CD4-positive, alpha-beta memory T cell (primary cell): ENCODE measurements at regions not wholly inside any gene's neighbourhood (a gene's known extent, or its start where the extent isn't known, plus 50 kb on each side); places are given as distances from the start of the nearest gene placed in this dataset.

Experiments used
- CTCF ChIA-PET: fragments of 350-600 bp; sonication (Branson Sonifier 250); formaldehyde crosslinking; loops from one replicate; lab custom pipeline; 2021; ENCODE audit warnings: inconsistent platforms; ENCODE audit not compliant: partially characterized antibody; lab: Charles Lee
- POLR2A ChIA-PET: fragments of 350-600 bp; sonication (Branson Sonifier 250); formaldehyde crosslinking; loops from one replicate; lab custom pipeline; 2021; ENCODE audit not compliant: partially characterized antibody; lab: Charles Lee
- DNase-seq, 5 donors: peaks; one replicate each; pipeline versions ENCODE4 v3.0.0 to v3.0.0-alpha.2; 2020 to 2022; ENCODE audit warnings: mixed read lengths in 1 of 5
- H3K27ac ChIP-seq: one replicate; pipeline ENCODE4 v1.7.0; 2013; ENCODE audit warnings: low read depth, low read length
- H3K27me3 ChIP-seq: 2 replicates; pipeline ENCODE4 v1.7.0; 2013; ENCODE audit warnings: mild to moderate bottlenecking, low read length, moderate library complexity; ENCODE audit not compliant: insufficient read depth
- H3K36me3 ChIP-seq: 2 replicates; pipeline ENCODE4 v1.7.0; 2013; ENCODE audit warnings: mild to moderate bottlenecking, low read length, moderate library complexity; ENCODE audit not compliant: insufficient read depth
- H3K4me1 ChIP-seq: 2 replicates; pipeline ENCODE4 v1.7.0; 2013; ENCODE audit warnings: mild to moderate bottlenecking, low read length, moderate library complexity; ENCODE audit not compliant: insufficient read depth
- H3K4me3 ChIP-seq, 2 donors: one replicate each; pipeline ENCODE4 v1.7.0; 2013; ENCODE audit warnings: low read length in 2 of 2, mild to moderate bottlenecking in 1 of 2
- H3K9me3 ChIP-seq, 2 donors: one replicate each; pipeline ENCODE4 v1.7.0; 2013; ENCODE audit warnings: low read length in 2 of 2, control low read depth in 1 of 2; ENCODE audit not compliant: control insufficient read depth in 1 of 2
- H3K27ac Mint-ChIP-seq, 7 donors: one replicate each; pipeline ENCODE4 v1.8.0; 2020 to 2021; ENCODE audit warnings: mixed read lengths in 7 of 7, mild to moderate bottlenecking in 6 of 7, inconsistent platforms in 3 of 7, moderate library complexity in 3 of 7
- H3K27me3 Mint-ChIP-seq, 2 donors: one replicate each; pipeline ENCODE4 v1.8.0; 2020 to 2021; ENCODE audit warnings: mixed read lengths in 2 of 2
- H3K36me3 Mint-ChIP-seq, 2 donors: one replicate each; pipeline ENCODE4 v1.8.0; 2020 to 2021; ENCODE audit warnings: mixed read lengths in 2 of 2, inconsistent platforms in 1 of 2, mild to moderate bottlenecking in 1 of 2
- H3K4me1 Mint-ChIP-seq, 4 donors: one replicate each; pipeline ENCODE4 v1.8.0; 2020 to 2021; ENCODE audit warnings: mixed read lengths in 4 of 4, mild to moderate bottlenecking in 1 of 4
- H3K4me3 Mint-ChIP-seq, 8 donors: one replicate each; pipeline ENCODE4 v1.8.0; 2020 to 2021; ENCODE audit warnings: mixed read lengths in 8 of 8, mild to moderate bottlenecking in 7 of 8, moderate library complexity in 6 of 8, inconsistent platforms in 3 of 8
- H3K9me3 Mint-ChIP-seq, 8 donors: one replicate each; pipeline ENCODE4 v1.8.0; 2020 to 2021; ENCODE audit warnings: mixed read lengths in 8 of 8, mild to moderate bottlenecking in 5 of 8, inconsistent platforms in 3 of 8, moderate library complexity in 1 of 8
- intact Hi-C: fragments of 100-400 bp; cut with micrococcal nuclease; formaldehyde crosslinking; loops from one replicate; pipeline ENCODE4 v1.15.1; 2023

- Histone ChIP-seq H3K36me3 (no peaks in the 10 kb centered on the region), H3K27ac (no peak overlapping the region), H3K27me3 (no peaks in the 10 kb centered on the region), H3K4me1 (no peaks in the 10 kb centered on the region), H3K9me3 (no peaks in the 10 kb centered on the region), H3K4me3 (no peak overlapping the region)
- H3K36me3 Mint-ChIP-seq = no peaks in the 10 kb centered on the region
- peaks cover 3 to 19% (median 10%) of the 10 kb centered on the region in 8 donors for H3K9me3 Mint-ChIP-seq
- DNase-seq = no peak
- H3K27me3 Mint-ChIP-seq = peaks cover 17 to 32% of the 10 kb centered on the region in 2 donors
- ChIA-PET POLR2A (no interaction called here), CTCF (interaction anchor here (0.7 kb wide), 1 partner anchor 34 kb away, joined by 3 read pairs; no protein-coding TSS in a partner anchor)
- peaks cover 0 to 1% (median 0%) of the 10 kb centered on the region in 4 donors for H3K4me1 Mint-ChIP-seq
- H3K27ac Mint-ChIP-seq = no peak overlapping the region
- intact Hi-C loops = no loop called here
- H3K4me3 Mint-ChIP-seq = no peak overlapping the region
Observed at GRCh38 chr12:111014547-111014946, 94.2 kb upstream of the MYL2 start.

DNA sequence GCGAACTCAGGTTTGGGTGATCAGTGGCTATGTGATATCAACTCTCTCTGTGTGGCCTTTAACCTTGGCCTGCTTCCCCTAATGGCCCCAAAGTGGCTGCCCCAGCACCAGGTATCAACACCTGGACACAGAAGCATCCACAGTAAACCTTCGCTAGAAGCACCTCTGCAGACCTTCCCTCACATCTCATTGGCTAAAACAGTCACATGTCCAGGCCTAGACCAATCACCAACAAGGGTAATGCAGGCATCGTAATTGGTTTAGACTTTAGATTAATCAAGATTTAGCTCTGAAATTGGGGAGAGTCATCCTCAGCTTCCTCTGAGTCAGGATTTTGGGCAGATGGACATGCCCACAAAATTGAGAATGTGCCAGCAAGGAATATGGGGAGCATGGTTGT, 92.5 kb upstream of the MYL2 start:
- intact Hi-C loops = no loop called here
- no peaks in the 10 kb centered on the region for H3K9me3 ChIP-seq
- no peak overlapping the region for H3K4me3 ChIP-seq
- no peaks in the 10 kb centered on the region for H3K4me1 Mint-ChIP-seq
- no peak overlapping the region for H3K4me3 Mint-ChIP-seq
- no peaks in the 10 kb centered on the region for H3K36me3 Mint-ChIP-seq
- H3K4me1 ChIP-seq = no peaks in the 10 kb centered on the region
- no peak for DNase-seq
- H3K9me3 Mint-ChIP-seq = peaks cover 3 to 19% (median 11%) of the 10 kb centered on the region in 8 donors
- H3K36me3 ChIP-seq = no peaks in the 10 kb centered on the region
- POLR2A ChIA-PET = no interaction called here
- H3K27me3 ChIP-seq = no peaks in the 10 kb centered on the region
- H3K27ac Mint-ChIP-seq = no peak overlapping the region
- CTCF ChIA-PET = no interaction called here
- no peak overlapping the region for H3K27ac ChIP-seq
- peaks cover 22 to 34% of the 10 kb centered on the region in 2 donors for H3K27me3 Mint-ChIP-seq

DNA sequence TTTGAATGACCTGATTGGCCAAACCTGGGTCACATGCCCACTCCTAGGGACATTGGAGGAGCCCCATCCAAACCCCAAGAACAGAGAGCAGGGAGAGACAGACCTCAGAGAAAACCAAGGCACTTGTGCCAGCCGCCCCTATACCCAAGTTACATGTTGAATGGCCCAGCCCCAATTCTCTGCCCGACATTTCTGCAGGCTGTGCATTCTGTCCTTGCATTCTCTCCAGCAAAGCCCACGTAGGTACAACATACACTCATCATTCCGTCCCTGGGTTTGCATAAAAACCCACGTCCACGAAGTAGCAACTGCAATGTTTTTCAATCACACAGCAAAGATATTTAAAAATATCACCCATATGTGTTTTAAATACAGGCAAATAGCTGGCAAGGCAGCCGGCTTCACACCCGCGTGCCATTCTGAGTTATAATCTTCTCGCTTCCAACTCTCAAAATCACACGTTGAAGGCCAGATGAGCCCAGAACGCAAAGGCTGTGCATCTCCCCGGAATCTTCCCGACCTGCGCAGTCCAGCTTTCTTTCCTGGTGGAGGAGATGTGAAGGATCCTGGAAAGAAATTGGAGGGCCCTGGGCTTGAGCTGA, 91.7 kb upstream of the MYL2 start:
- Histone ChIP-seq H3K27me3 (no peaks in the 10 kb centered on the region), H3K9me3 (no peaks in the 10 kb centered on the region), H3K4me1 (no peaks in the 10 kb centered on the region), H3K36me3 (no peaks in the 10 kb centered on the region), H3K27ac (no peak overlapping the region), H3K4me3 (no peak overlapping the region)
- intact Hi-C loops = no loop called here
- ChIA-PET CTCF (no interaction called here), POLR2A (no interaction called here)
- no peak for DNase-seq
- no peak overlapping the region for H3K27ac Mint-ChIP-seq
- no peak overlapping the region for H3K4me3 Mint-ChIP-seq
- peaks cover 25 to 33% of the 10 kb centered on the region in 2 donors for H3K27me3 Mint-ChIP-seq
- no peaks in the 10 kb centered on the region for H3K4me1 Mint-ChIP-seq
- H3K9me3 Mint-ChIP-seq = peaks cover 3 to 19% (median 11%) of the 10 kb centered on the region in 8 donors
- H3K36me3 Mint-ChIP-seq = no peaks in the 10 kb centered on the region

GRCh38 chr12:111010916-111011657, 90.7 kb upstream of the MYL2 start:
- Histone ChIP-seq H3K9me3 (no peaks in the 10 kb centered on the region), H3K27me3 (no peaks in the 10 kb centered on the region), H3K27ac (no peak overlapping the region), H3K36me3 (no peaks in the 10 kb centered on the region), H3K4me3 (no peak overlapping the region), H3K4me1 (no peaks in the 10 kb centered on the region)
- H3K27ac Mint-ChIP-seq = no peak overlapping the region
- H3K4me3 Mint-ChIP-seq = no peak overlapping the region
- intact Hi-C loops = no loop called here
- H3K27me3 Mint-ChIP-seq = peaks cover 28 to 34% of the 10 kb centered on the region in 2 donors
- peaks cover 3 to 19% (median 10%) of the 10 kb centered on the region in 8 donors for H3K9me3 Mint-ChIP-seq
- ChIA-PET CTCF (no interaction called here), POLR2A (no interaction called here)
- no peak for DNase-seq
- no peaks in the 10 kb centered on the region for H3K4me1 Mint-ChIP-seq
- H3K36me3 Mint-ChIP-seq = no peaks in the 10 kb centered on the region

- DNase-seq = no peak
- Histone ChIP-seq H3K27ac (no peak overlapping the region), H3K36me3 (no peaks in the 10 kb centered on the region), H3K4me3 (no peak overlapping the region), H3K9me3 (no peaks in the 10 kb centered on the region), H3K27me3 (no peaks in the 10 kb centered on the region), H3K4me1 (no peaks in the 10 kb centered on the region)
- CTCF ChIA-PET = no interaction called here
- no peaks in the 10 kb centered on the region for H3K36me3 Mint-ChIP-seq
- no peak overlapping the region for H3K27ac Mint-ChIP-seq
- no peak overlapping the region for H3K4me3 Mint-ChIP-seq
- no peaks in the 10 kb centered on the region for H3K4me1 Mint-ChIP-seq
- H3K27me3 Mint-ChIP-seq = peaks cover 29 to 42% of the 10 kb centered on the region in 2 donors
- peaks cover 3 to 19% (median 10%) of the 10 kb centered on the region in 8 donors for H3K9me3 Mint-ChIP-seq
- POLR2A ChIA-PET = no interaction called here
- intact Hi-C loops = no loop called here
Observed at GRCh38 chr12:111010061-111010460, 89.7 kb upstream of the MYL2 start.

GRCh38 chr12:111006621-111007020, 86.2 kb upstream of the MYL2 start:
- no peak for DNase-seq
- Mint-ChIP-seq H3K27me3 (peaks cover 32 to 41% of the 10 kb centered on the region in 2 donors), H3K4me3 (no peak overlapping the region), H3K9me3 (peaks cover 0 to 9% (median 6%) of the 10 kb centered on the region in 8 donors), H3K27ac (no peak overlapping the region), H3K36me3 (no peaks in the 10 kb centered on the region), H3K4me1 (no peaks in the 10 kb centered on the region)
- H3K4me1 ChIP-seq = no peaks in the 10 kb centered on the region
- no peak overlapping the region for H3K4me3 ChIP-seq
- intact Hi-C loops = no loop called here
- no peaks in the 10 kb centered on the region for H3K36me3 ChIP-seq
- H3K9me3 ChIP-seq = no peaks in the 10 kb centered on the region
- ChIA-PET POLR2A (no interaction called here), CTCF (no interaction called here)
- no peaks in the 10 kb centered on the region for H3K27me3 ChIP-seq
- H3K27ac ChIP-seq = no peak overlapping the region

- no peaks in the 10 kb centered on the region for H3K36me3 ChIP-seq
- peaks cover 6 to 14% of the 10 kb centered on the region in 2 donors for H3K27me3 Mint-ChIP-seq
- H3K9me3 ChIP-seq = peaks cover 0 to 3% of the 10 kb centered on the region in 2 donors
- H3K4me1 Mint-ChIP-seq = no peaks in the 10 kb centered on the region
- H3K4me3 ChIP-seq = no peak overlapping the region
- no peak overlapping the region for H3K27ac Mint-ChIP-seq
- no peak for DNase-seq
- H3K4me3 Mint-ChIP-seq = no peak overlapping the region
- H3K27me3 ChIP-seq = no peaks in the 10 kb centered on the region
- H3K27ac ChIP-seq = no peak overlapping the region
- no peaks in the 10 kb centered on the region for H3K4me1 ChIP-seq
- CTCF ChIA-PET = no interaction called here
- intact Hi-C loops = no loop called here
- POLR2A ChIA-PET = no interaction called here
- H3K9me3 Mint-ChIP-seq = peaks cover 2 to 29% (median 18%) of the 10 kb centered on the region in 8 donors
- H3K36me3 Mint-ChIP-seq = no peaks in the 10 kb centered on the region
Observed at GRCh38 chr12:110998971-110999370, 78.6 kb upstream of the MYL2 start.
